Sigmoid colon (tissue), 6 donors: ENCODE measurements at regions not wholly inside any gene's neighbourhood (a gene's known extent, or its start where the extent isn't known, plus 50 kb on each side); places are given as distances from the start of the nearest gene placed in this dataset.

Experiments
- DNase-seq: peaks from one replicate; pipeline ENCODE4 v3.0.0-alpha.2; 2019
- H3K27ac ChIP-seq, 4 donors: fragments of 200-600 bp; sonication (generic); one replicate each; pipeline ENCODE4 v1.5.1; 2016 to 2019; ENCODE audit warnings: mild to moderate bottlenecking in 1 of 4
- H3K27me3 ChIP-seq, 3 donors: fragments of 200-600 bp; sonication (generic); one replicate each; pipeline ENCODE4 v1.5.1; 2019; ENCODE audit warnings: mild to moderate bottlenecking in 1 of 3
- H3K36me3 ChIP-seq, 4 donors: fragments of 200-600 bp; sonication (generic); one replicate each; pipeline ENCODE4 v1.5.1; 2016 to 2019
- H3K4me1 ChIP-seq, 4 donors: fragments of 200-600 bp; sonication (generic); one replicate each; pipeline ENCODE4 v1.5.1; 2017 to 2019
- H3K4me3 ChIP-seq, 4 donors: fragments of 200-600 bp; sonication (generic); one replicate each; pipeline ENCODE4 v1.5.1; 2017 to 2019; ENCODE audit warnings: mild to moderate bottlenecking in 2 of 4, moderate library complexity in 1 of 4
- H3K9me3 ChIP-seq, 4 donors: fragments of 200-600 bp in 3 of 4; sonication (generic) in 3 of 4; one replicate each; pipeline versions ENCODE4 v1.5.1 to v1.6.1; 2013 to 2019
- CTCF ChIP-seq, 4 experiments: fragments of 450-650 bp in 3 of 4; fragments of 200-600 bp in 1 of 4; IDR thresholded peaks; one replicate each; pipeline ENCODE4 v1.5.1; 2016 to 2019; ENCODE audit warnings: antibody characterized with exemption in 4 of 4, mild to moderate bottlenecking in 3 of 4, moderate library complexity in 2 of 4
- EP300 ChIP-seq, 4 donors: sonication (generic); formaldehyde crosslinking; IDR thresholded peaks; one replicate each; pipeline ENCODE4 v1.6.1; 2017; ENCODE audit warnings: antibody characterized with exemption in 4 of 4
- POLR2A ChIP-seq, 2 donors: fragments of 450-650 bp; IDR thresholded peaks; one replicate each; pipeline ENCODE4 v1.6.1; 2016; ENCODE audit warnings: antibody characterized with exemption in 2 of 2, mild to moderate bottlenecking in 2 of 2, moderate library complexity in 2 of 2
- POLR2AphosphoS5 ChIP-seq, 4 donors: sonication (generic); formaldehyde crosslinking; IDR thresholded peaks; one replicate each; pipeline ENCODE4 v1.6.1; 2017; ENCODE audit warnings: antibody characterized with exemption in 4 of 4
- WGBS, 2 donors: extraction: QIAGEN DNeasy Blood & Tissue Kit; methylation state at CpG; one replicate each; pipeline ENCODE4 v1.1.7; 2013; 5-methylcytosine and 5-hydroxymethylcytosine counted together
- intact Hi-C: fragments of 100-400 bp; cut with DNase I; formaldehyde crosslinking; loops from one replicate; pipeline ENCODE4 v1.15.1; 2023
- donor health status: healthy with polysubstance abuse.
- donor health status: healthy.

- intact Hi-C loops, result no loop called here
- Histone ChIP-seq H3K27me3 (no peaks in the 10 kb centered on the region), H3K4me1 (no peaks in the 10 kb centered on the region), H3K9me3 (peaks cover 0 to 16% (median 5%) of the 10 kb centered on the region in 4 donors), H3K4me3 (no peak overlapping the region), H3K27ac (no peak overlapping the region), H3K36me3 (no peaks in the 10 kb centered on the region)
- TF ChIP-seq EP300 (IDR thresholded peaks at IDR 0.05) (no peak), CTCF (IDR thresholded peaks at IDR 0.05) (no peak), POLR2A (IDR thresholded peaks at IDR 0.05) (no peak)
- DNase-seq, result peak; percentile 24
- 74 to 84% methylated on average over 11 of the region's 11 CpGs for WGBS, 2 donors
Observed at GRCh38 chr21:31476263-31477022, 132.4 kb upstream of the TIAM1 start.

GRCh38 chr21:31475223-31475622 is 131.2 kb upstream of the TIAM1 start:
- Histone ChIP-seq H3K4me1 (no peaks in the 10 kb centered on the region), H3K36me3 (no peaks in the 10 kb centered on the region), H3K27me3 (no peaks in the 10 kb centered on the region), H3K27ac (no peak overlapping the region), H3K4me3 (no peak overlapping the region), H3K9me3 (peaks cover 0 to 5% (median 0%) of the 10 kb centered on the region in 4 donors)
- no peak for DNase-seq
- TF ChIP-seq POLR2AphosphoS5 (IDR thresholded peaks at IDR 0.05) (no peak), POLR2A (IDR thresholded peaks at IDR 0.05) (no peak), CTCF (IDR thresholded peaks at IDR 0.05) (no peak), EP300 (IDR thresholded peaks at IDR 0.05) (no peak)
- 93 to 94% methylated on average over 5 of the region's 5 CpGs for WGBS, 2 donors
- intact Hi-C loops, result no loop called here

GRCh38 chr21:31473685-31474345 is 129.8 kb upstream of the TIAM1 start:
- Histone ChIP-seq H3K36me3 (no peaks in the 10 kb centered on the region), H3K27me3 (no peaks in the 10 kb centered on the region), H3K9me3 (no peaks in the 10 kb centered on the region), H3K4me3 (no peak overlapping the region), H3K27ac (no peak overlapping the region), H3K4me1 (no peaks in the 10 kb centered on the region)
- intact Hi-C loops, result no loop called here
- WGBS, 2 donors, result 88 to 94% methylated on average over 8 of the region's 8 CpGs
- no peak for TF ChIP-seq EP300 (IDR thresholded peaks at IDR 0.05)
- no peak for TF ChIP-seq POLR2A (IDR thresholded peaks at IDR 0.05)
- TF ChIP-seq CTCF (IDR thresholded peaks at IDR 0.05), result no peak
- TF ChIP-seq POLR2AphosphoS5 (IDR thresholded peaks at IDR 0.05), result no peak
- peak; percentile 26 for DNase-seq

GRCh38 chr21:31471865-31472264 is 127.8 kb upstream of the TIAM1 start:
- H3K27ac ChIP-seq, result no peak overlapping the region
- H3K4me3 ChIP-seq, result no peak overlapping the region
- H3K9me3 ChIP-seq, result no peaks in the 10 kb centered on the region
- WGBS, 2 donors, result 90 to 94% methylated on average over 4 of the region's 4 CpGs
- intact Hi-C loops, result no loop called here
- DNase-seq, result no peak
- no peaks in the 10 kb centered on the region for H3K36me3 ChIP-seq
- H3K27me3 ChIP-seq, result no peaks in the 10 kb centered on the region
- TF ChIP-seq CTCF (IDR thresholded peaks at IDR 0.05) (no peak), EP300 (IDR thresholded peaks at IDR 0.05) (no peak), POLR2AphosphoS5 (IDR thresholded peaks at IDR 0.05) (no peak), POLR2A (IDR thresholded peaks at IDR 0.05) (no peak)
- no peaks in the 10 kb centered on the region for H3K4me1 ChIP-seq
